Endodermal cell (in vitro differentiated cells): ENCODE measurements at regions not wholly inside any gene's neighbourhood (a gene's known extent, or its start where the extent isn't known, plus 50 kb on each side); places are given as distances from the start of the nearest gene placed in this dataset.

Experiments
- DNase-seq: peaks from one replicate; pipeline ENCODE4 v3.0.0-alpha.2; 2017
- H3K27ac ChIP-seq: 2 replicates; pipeline ENCODE4 v1.5.1; 2013; ENCODE audit warnings: mild to moderate bottlenecking, low read depth, low read length, moderate library complexity
- H3K27me3 ChIP-seq: 2 replicates; pipeline ENCODE4 v1.6.1; 2013; ENCODE audit warnings: mild to moderate bottlenecking, low read length, moderate library complexity; ENCODE audit not compliant: insufficient read depth, control insufficient read depth, poor library complexity, severe bottlenecking
- H3K36me3 ChIP-seq: 2 replicates; pipeline ENCODE4 v1.7.0; 2013; ENCODE audit warnings: mild to moderate bottlenecking, low read length, moderate library complexity; ENCODE audit not compliant: control insufficient read depth, insufficient read depth
- H3K4me1 ChIP-seq: one replicate; pipeline ENCODE4 v1.7.0; 2013; ENCODE audit warnings: low read length; ENCODE audit not compliant: control insufficient read depth, insufficient read depth
- H3K4me3 ChIP-seq: 2 replicates; pipeline ENCODE4 v1.5.1; 2013; ENCODE audit warnings: mild to moderate bottlenecking, low read length, moderate library complexity
- H3K9ac ChIP-seq: 2 replicates; pipeline ENCODE4 v1.6.1; 2013; ENCODE audit warnings: mild to moderate bottlenecking, low read length, moderate library complexity; ENCODE audit not compliant: poor library complexity, severe bottlenecking; ENCODE audit errors: extremely low read depth
- H3K9me3 ChIP-seq: 2 replicates; pipeline ENCODE4 v1.6.1; 2013; ENCODE audit warnings: mild to moderate bottlenecking, low read length, moderate library complexity; ENCODE audit not compliant: control insufficient read depth
- H3K27ac Mint-ChIP-seq: 2 replicates; pipeline ENCODE4 v1.8.0; 2020; ENCODE audit warnings: mixed read lengths
- H3K27me3 Mint-ChIP-seq: 2 replicates; pipeline ENCODE4 v1.8.0; 2021; ENCODE audit warnings: mild to moderate bottlenecking, mixed read lengths; ENCODE audit not compliant: insufficient read depth
- H3K36me3 Mint-ChIP-seq: 2 replicates; pipeline ENCODE4 v1.8.0; 2020; ENCODE audit warnings: low read depth, mixed read lengths
- H3K4me1 Mint-ChIP-seq: 2 replicates; pipeline ENCODE4 v1.8.0; 2020; ENCODE audit warnings: mixed read lengths
- H3K4me3 Mint-ChIP-seq: 2 replicates; pipeline ENCODE4 v1.8.0; 2020; ENCODE audit warnings: mild to moderate bottlenecking, moderate library complexity, mixed read lengths
- H3K9me3 Mint-ChIP-seq: 2 replicates; pipeline ENCODE4 v1.8.0; 2020; ENCODE audit warnings: mild to moderate bottlenecking, mixed read lengths
- WGBS, 2 experiments: methylation state at CpG; one replicate each; pipeline versions ENCODE4 v1.1.5 to v1.1.7; 2013; ENCODE audit warnings: missing lambda C conversion rate in 2 of 2, mixed read lengths in 1 of 2; ENCODE audit not compliant: insufficient coverage in 1 of 2, insufficient read length in 1 of 2; 5-methylcytosine and 5-hydroxymethylcytosine counted together
- TF ChIP-seq, protein P1 (sequence below): fragments of 200-600 bp; sonication (generic); conservative IDR thresholded peaks from 2 replicates; pipeline ENCODE4 v1.5.0; 2021; ENCODE audit warnings: antibody characterized with exemption, mild to moderate bottlenecking

DNA sequence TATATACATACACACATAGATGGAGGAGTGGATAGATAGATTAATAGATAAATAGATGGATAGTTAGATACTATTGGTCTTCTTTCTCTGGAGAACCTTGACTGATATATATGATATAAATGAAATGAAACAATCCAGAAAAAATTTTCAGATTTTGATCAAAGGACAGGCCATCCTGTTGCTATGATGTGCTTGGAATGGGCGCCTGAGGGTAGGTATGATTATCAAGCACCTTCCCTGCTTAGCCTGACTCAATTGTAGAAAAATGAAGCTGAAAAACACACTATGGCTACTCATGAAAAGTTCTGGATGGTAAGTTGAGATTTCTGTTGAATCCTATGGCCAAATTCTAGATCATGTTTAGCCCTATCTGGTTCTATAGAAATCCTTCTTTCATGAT lies 266.5 kb upstream of the KLF4 start:
- peaks cover 81% of the 10 kb centered on the region for H3K27me3 ChIP-seq
- no peaks in the 10 kb centered on the region for H3K36me3 Mint-ChIP-seq
- DNase-seq, result no peak
- no peak overlapping the region for H3K27ac Mint-ChIP-seq
- 79 to 100% methylated on average over 1 of the region's 1 CpG for WGBS, 2 experiments
- no peak overlapping the region for H3K27ac ChIP-seq
- no peaks in the 10 kb centered on the region for H3K9me3 ChIP-seq
- no peak overlapping the region for H3K4me3 Mint-ChIP-seq
- TF ChIP-seq, protein P1, sequence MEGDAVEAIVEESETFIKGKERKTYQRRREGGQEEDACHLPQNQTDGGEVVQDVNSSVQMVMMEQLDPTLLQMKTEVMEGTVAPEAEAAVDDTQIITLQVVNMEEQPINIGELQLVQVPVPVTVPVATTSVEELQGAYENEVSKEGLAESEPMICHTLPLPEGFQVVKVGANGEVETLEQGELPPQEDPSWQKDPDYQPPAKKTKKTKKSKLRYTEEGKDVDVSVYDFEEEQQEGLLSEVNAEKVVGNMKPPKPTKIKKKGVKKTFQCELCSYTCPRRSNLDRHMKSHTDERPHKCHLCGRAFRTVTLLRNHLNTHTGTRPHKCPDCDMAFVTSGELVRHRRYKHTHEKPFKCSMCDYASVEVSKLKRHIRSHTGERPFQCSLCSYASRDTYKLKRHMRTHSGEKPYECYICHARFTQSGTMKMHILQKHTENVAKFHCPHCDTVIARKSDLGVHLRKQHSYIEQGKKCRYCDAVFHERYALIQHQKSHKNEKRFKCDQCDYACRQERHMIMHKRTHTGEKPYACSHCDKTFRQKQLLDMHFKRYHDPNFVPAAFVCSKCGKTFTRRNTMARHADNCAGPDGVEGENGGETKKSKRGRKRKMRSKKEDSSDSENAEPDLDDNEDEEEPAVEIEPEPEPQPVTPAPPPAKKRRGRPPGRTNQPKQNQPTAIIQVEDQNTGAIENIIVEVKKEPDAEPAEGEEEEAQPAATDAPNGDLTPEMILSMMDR, result no peak
- no peaks in the 10 kb centered on the region for H3K9me3 Mint-ChIP-seq
- no peaks in the 10 kb centered on the region for H3K4me1 Mint-ChIP-seq
- H3K9ac ChIP-seq, result no peak overlapping the region
- H3K4me1 ChIP-seq, result no peaks in the 10 kb centered on the region
- no peak overlapping the region for H3K4me3 ChIP-seq
- peaks cover 75% of the 10 kb centered on the region for H3K27me3 Mint-ChIP-seq
- no peaks in the 10 kb centered on the region for H3K36me3 ChIP-seq

DNA sequence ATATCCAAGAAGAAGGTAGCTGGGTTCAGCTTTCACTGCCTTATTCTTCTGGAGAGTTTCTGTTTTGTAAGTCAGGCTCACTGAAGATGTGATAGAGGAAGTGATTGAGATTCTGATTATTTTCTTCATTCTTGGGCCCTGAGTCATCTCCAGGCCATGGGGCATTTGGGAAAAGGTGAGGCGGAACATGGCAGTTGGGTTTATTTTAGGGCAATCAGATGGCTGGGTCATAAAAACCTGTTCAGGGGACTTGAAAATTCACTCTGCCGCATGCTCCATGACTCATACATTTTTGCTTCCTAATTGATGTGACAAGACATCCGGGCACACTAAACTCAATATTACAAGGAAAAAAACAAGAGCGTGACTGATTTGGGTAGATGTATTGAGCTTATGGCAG lies 265.7 kb upstream of the KLF4 start:
- Mint-ChIP-seq H3K27ac (no peak overlapping the region), H3K27me3 (peaks cover 76% of the 10 kb centered on the region), H3K4me1 (no peaks in the 10 kb centered on the region), H3K4me3 (no peak overlapping the region), H3K9me3 (no peaks in the 10 kb centered on the region), H3K36me3 (no peaks in the 10 kb centered on the region)
- WGBS, 2 experiments, result 66 to 100% methylated on average over 1 to 4 of the region's 4 CpGs
- TF ChIP-seq, protein P1, result no peak
- Histone ChIP-seq H3K27me3 (peaks cover 81% of the 10 kb centered on the region), H3K9me3 (no peaks in the 10 kb centered on the region), H3K4me3 (no peak overlapping the region), H3K9ac (no peak overlapping the region), H3K36me3 (no peaks in the 10 kb centered on the region), H3K27ac (no peak overlapping the region), H3K4me1 (no peaks in the 10 kb centered on the region)
- no peak for DNase-seq

DNA sequence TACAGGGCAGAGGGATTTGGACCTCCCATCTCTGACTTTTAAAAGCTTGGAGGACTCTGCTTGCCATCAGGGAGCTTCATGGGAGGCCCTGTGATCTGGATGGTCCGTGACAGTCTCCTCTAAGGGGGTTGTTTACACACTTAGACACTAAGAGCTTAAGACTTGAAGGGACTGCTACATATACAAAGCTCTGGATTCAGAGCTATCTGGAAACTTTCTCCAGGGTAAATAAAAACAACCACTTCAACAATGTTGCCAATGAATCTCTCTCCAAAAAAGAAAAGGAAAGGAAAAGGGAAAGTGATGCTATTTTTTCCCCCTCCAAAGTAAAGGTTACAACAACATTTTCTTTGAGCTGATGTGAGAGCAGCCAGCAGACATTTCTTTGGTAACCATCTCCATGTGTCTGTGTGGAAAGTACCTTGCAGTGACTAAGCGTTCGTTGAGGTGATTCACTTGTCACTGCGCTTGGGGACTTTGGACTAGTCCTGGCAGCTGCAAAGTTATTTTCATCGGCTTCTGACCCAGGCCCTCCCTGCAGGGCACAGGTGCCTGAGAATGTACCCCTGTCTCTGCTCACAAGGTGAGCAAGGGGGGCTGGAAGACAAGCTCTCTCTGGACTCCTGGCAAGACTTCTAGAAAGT lies 262.1 kb upstream of the KLF4 start:
- TF ChIP-seq, protein P1, result no peak
- Histone ChIP-seq H3K27ac (no peak overlapping the region), H3K9ac (no peak overlapping the region), H3K36me3 (no peaks in the 10 kb centered on the region), H3K4me3 (no peak overlapping the region), H3K4me1 (no peaks in the 10 kb centered on the region), H3K9me3 (no peaks in the 10 kb centered on the region), H3K27me3 (peaks cover 83% of the 10 kb centered on the region)
- no peak for DNase-seq
- Mint-ChIP-seq H3K4me1 (no peaks in the 10 kb centered on the region), H3K9me3 (no peaks in the 10 kb centered on the region), H3K27ac (no peak overlapping the region), H3K4me3 (no peak overlapping the region), H3K27me3 (peaks cover 77% of the 10 kb centered on the region), H3K36me3 (no peaks in the 10 kb centered on the region)
- 58 to 63% methylated on average over 2 to 5 of the region's 5 CpGs for WGBS, 2 experiments
